ENCODE measurements at regions not wholly inside any gene's neighbourhood (a gene's known extent, or its start where the extent isn't known, plus 50 kb on each side); places are given as distances from the start of the nearest gene placed in this dataset.

DNA sequence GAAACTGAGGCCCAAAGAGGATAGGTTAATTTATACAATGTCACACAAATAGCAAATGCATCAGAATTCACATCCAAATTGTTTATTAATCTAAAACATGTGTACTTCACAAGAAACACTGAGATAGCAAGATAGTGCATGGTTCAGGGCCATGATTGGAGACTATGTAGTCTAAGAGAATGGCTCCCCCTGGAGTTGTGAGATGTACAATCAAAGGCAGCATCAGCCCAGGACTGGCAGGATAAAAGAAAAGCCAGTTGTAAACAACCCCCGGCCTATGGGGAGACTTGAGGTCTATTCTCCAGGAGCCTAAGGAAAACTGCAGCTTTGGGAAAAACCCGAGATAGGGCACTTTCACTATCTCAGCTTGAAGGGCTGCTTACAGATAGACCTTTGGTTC lies 511.0 kb downstream of the OMA1 start:
- no peak overlapping the region for H3K4me3 ChIP-seq (ENCODE audit: low read depth, low read length)
- TF ChIP-seq, protein P1, sequence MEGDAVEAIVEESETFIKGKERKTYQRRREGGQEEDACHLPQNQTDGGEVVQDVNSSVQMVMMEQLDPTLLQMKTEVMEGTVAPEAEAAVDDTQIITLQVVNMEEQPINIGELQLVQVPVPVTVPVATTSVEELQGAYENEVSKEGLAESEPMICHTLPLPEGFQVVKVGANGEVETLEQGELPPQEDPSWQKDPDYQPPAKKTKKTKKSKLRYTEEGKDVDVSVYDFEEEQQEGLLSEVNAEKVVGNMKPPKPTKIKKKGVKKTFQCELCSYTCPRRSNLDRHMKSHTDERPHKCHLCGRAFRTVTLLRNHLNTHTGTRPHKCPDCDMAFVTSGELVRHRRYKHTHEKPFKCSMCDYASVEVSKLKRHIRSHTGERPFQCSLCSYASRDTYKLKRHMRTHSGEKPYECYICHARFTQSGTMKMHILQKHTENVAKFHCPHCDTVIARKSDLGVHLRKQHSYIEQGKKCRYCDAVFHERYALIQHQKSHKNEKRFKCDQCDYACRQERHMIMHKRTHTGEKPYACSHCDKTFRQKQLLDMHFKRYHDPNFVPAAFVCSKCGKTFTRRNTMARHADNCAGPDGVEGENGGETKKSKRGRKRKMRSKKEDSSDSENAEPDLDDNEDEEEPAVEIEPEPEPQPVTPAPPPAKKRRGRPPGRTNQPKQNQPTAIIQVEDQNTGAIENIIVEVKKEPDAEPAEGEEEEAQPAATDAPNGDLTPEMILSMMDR (IDR thresholded peaks at IDR 0.05; ENCODE audit: borderline replicate concordance, insufficient read depth, low read depth, low read length), result peak; percentile 9; the same call in 1 of the 2 replicates

GRCh38 chr1:58033311-58033710 lies 513.2 kb downstream of the OMA1 start:
- TF ChIP-seq, protein P1 (IDR thresholded peaks at IDR 0.05; ENCODE audit: borderline replicate concordance, insufficient read depth, low read depth, low read length), result no peak

DNA sequence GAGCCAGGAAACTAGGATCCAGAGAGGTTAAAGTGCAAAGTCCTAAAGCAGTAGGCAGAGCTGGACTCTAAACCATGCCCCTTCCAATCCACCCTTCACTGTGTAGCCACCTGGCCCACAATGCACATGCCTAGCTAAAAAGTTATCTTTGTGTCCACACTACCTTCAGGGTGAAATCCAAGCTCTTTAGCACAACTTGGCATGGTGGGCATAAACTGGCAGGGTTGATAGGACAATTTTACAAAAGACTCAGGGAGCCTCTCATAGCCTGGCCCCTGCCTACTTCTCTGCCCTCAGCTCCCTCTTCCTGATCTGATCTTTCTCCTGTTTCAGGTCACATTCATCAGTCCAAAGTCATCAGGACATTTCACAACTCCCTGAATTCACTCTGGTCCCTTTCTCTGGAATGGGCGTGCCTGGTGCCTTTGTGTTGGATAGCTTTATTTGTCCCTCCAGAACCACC lies 513.9 kb downstream of the OMA1 start:
- H3K4me3 ChIP-seq (ENCODE audit: low read depth, low read length), result no peak overlapping the region
- TF ChIP-seq, protein P1 (IDR thresholded peaks at IDR 0.05; ENCODE audit: borderline replicate concordance, insufficient read depth, low read depth, low read length), result no peak

More at GRCh38 chr1:58033311-58033710, 513.2 kb downstream of the OMA1 start:
- no peak overlapping the region for H3K4me3 ChIP-seq (ENCODE audit: low read depth, low read length)

GRCh38 chr1:58031416-58031815 lies 515.1 kb downstream of the OMA1 start:
- TF ChIP-seq, protein P1 (IDR thresholded peaks at IDR 0.05; ENCODE audit: borderline replicate concordance, insufficient read depth, low read depth, low read length), result no peak
- no peak overlapping the region for H3K4me3 ChIP-seq (ENCODE audit: low read depth, low read length)

- TF ChIP-seq, protein P1 (IDR thresholded peaks at IDR 0.05; ENCODE audit: borderline replicate concordance, insufficient read depth, low read depth, low read length), result no peak
- no peak overlapping the region for H3K4me3 ChIP-seq (ENCODE audit: low read depth, low read length)
Observed at GRCh38 chr1:58030456-58030855, 516.1 kb downstream of the OMA1 start.

- no peak overlapping the region for H3K4me3 ChIP-seq (ENCODE audit: low read depth, low read length)
- TF ChIP-seq, protein P1 (IDR thresholded peaks at IDR 0.05; ENCODE audit: borderline replicate concordance, insufficient read depth, low read depth, low read length), result no peak
Observed at GRCh38 chr1:58017641-58018040, 528.9 kb downstream of the OMA1 start.

DNA sequence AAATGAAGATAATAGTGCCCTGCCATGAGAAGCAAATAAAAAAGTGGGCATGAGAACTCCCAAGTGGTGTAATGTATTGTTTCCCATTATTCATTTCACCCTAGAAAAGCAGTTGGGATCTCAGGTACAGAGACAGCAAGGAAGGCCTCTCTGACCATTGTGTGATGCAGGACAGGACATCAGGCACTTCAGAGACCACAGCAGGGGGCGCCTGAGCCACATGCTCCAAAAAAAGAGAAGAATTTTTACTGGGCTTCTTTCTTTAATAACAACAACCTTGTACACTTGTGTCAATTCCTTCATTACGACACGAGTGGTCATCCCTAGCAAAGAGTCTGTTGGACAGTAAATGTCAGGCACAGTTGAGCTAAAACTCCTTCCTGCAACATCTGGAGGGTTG lies 533.3 kb downstream of the OMA1 start:
- TF ChIP-seq, protein P1 (IDR thresholded peaks at IDR 0.05; ENCODE audit: borderline replicate concordance, insufficient read depth, low read depth, low read length), result no peak
- H3K4me3 ChIP-seq (ENCODE audit: low read depth, low read length), result no peak overlapping the region
